Breast epithelium (tissue), 4 donors: ENCODE measurements at regions not wholly inside any gene's neighbourhood (a gene's known extent, or its start where the extent isn't known, plus 50 kb on each side); places are given as distances from the start of the nearest gene placed in this dataset.

Source experiments
- DNase-seq, 2 donors: peaks; one replicate each; pipeline ENCODE4 v3.0.0-alpha.2; 2019; ENCODE audit warnings: low spot score in 2 of 2
- H3K27ac ChIP-seq, 2 donors: fragments of 200-600 bp; sonication (generic) in 1 of 2; one replicate each; pipeline ENCODE4 v1.5.1; 2016 to 2019; ENCODE audit warnings: mild to moderate bottlenecking in 1 of 2
- H3K27me3 ChIP-seq, 2 donors: fragments of 200-600 bp; sonication (generic) in 1 of 2; one replicate each; pipeline versions ENCODE4 v1.5.1 to v1.6.0; 2017 to 2019; ENCODE audit warnings: control low read depth in 1 of 2, mild to moderate bottlenecking in 1 of 2
- H3K36me3 ChIP-seq: fragments of 200-600 bp; one replicate; pipeline ENCODE4 v1.5.1; 2019
- H3K4me1 ChIP-seq, 2 donors: fragments of 200-600 bp; sonication (generic); one replicate each; pipeline ENCODE4 v1.5.1; 2016 to 2019; ENCODE audit warnings: control low read depth in 1 of 2
- H3K4me3 ChIP-seq, 3 donors: fragments of 200-600 bp; sonication (generic); 1 replicate in 2 of 3; 2 replicates in 1 of 3; pipeline ENCODE4 v1.5.1; 2016 to 2019; ENCODE audit warnings: mild to moderate bottlenecking in 3 of 3, moderate library complexity in 2 of 3
- H3K9me3 ChIP-seq, 2 donors: fragments of 200-600 bp; sonication (generic) in 1 of 2; one replicate each; pipeline ENCODE4 v1.5.1; 2016 to 2019; ENCODE audit warnings: control low read depth in 1 of 2
- CTCF ChIP-seq, 3 donors: fragments of 450-650 bp; IDR thresholded peaks; one replicate each; pipeline ENCODE4 v1.5.1; 2016 to 2017; ENCODE audit warnings: antibody characterized with exemption in 3 of 3, mild to moderate bottlenecking in 3 of 3, moderate library complexity in 3 of 3
- POLR2A ChIP-seq: fragments of 450-650 bp; IDR thresholded peaks from one replicate; pipeline ENCODE4 v1.6.1; 2016; ENCODE audit warnings: antibody characterized with exemption, mild to moderate bottlenecking, moderate library complexity
- POLR2AphosphoS5 ChIP-seq, 3 donors: sonication (generic); formaldehyde crosslinking; IDR thresholded peaks; one replicate each; pipeline ENCODE4 v1.6.1; 2017; ENCODE audit warnings: antibody characterized with exemption in 3 of 3
- intact Hi-C: fragments of 100-400 bp; cut with DNase I; formaldehyde crosslinking; loops from one replicate; pipeline ENCODE4 v1.15.1; 2023; ENCODE audit warnings: low total_unique reads

- Histone ChIP-seq H3K4me1 (no peaks in the 10 kb centered on the region), H3K9me3 (no peaks in the 10 kb centered on the region), H3K27me3 (peaks cover 0 to 18% of the 10 kb centered on the region in 2 donors), H3K36me3 (no peaks in the 10 kb centered on the region), H3K27ac (no peak overlapping the region), H3K4me3 (no peak overlapping the region)
- no peak for DNase-seq
- intact Hi-C loops, result no loop called here
- TF ChIP-seq CTCF (IDR thresholded peaks at IDR 0.05) (no peak), POLR2AphosphoS5 (IDR thresholded peaks at IDR 0.05) (no peak), POLR2A (no peak)
These were observed 376.3 kb downstream of the MTX2 start for GRCh38 chr2:176645494-176645893.

- H3K27ac ChIP-seq, result no peak overlapping the region
- no peaks in the 10 kb centered on the region for H3K36me3 ChIP-seq
- intact Hi-C loops, result no loop called here
- H3K4me1 ChIP-seq, result no peaks in the 10 kb centered on the region
- DNase-seq, result no peak
- no peak overlapping the region for H3K4me3 ChIP-seq
- TF ChIP-seq POLR2AphosphoS5 (IDR thresholded peaks at IDR 0.05) (no peak), CTCF (IDR thresholded peaks at IDR 0.05) (no peak), POLR2A (no peak)
- H3K9me3 ChIP-seq, result no peaks in the 10 kb centered on the region
- peaks cover 0 to 12% of the 10 kb centered on the region in 2 donors for H3K27me3 ChIP-seq
These were observed 376.9 kb downstream of the MTX2 start for GRCh38 chr2:176646033-176646615.

GRCh38 chr2:176647325-176648165 is 378.3 kb downstream of the MTX2 start:
- no peaks in the 10 kb centered on the region for H3K36me3 ChIP-seq
- TF ChIP-seq POLR2AphosphoS5 (IDR thresholded peaks at IDR 0.05), result no peak
- no peak for TF ChIP-seq CTCF (IDR thresholded peaks at IDR 0.05)
- TF ChIP-seq POLR2A, result no peak
- no peaks in the 10 kb centered on the region for H3K4me1 ChIP-seq
- peaks cover 0 to 9% of the 10 kb centered on the region in 2 donors for H3K27me3 ChIP-seq
- intact Hi-C loops, result no loop called here
- H3K9me3 ChIP-seq, result no peaks in the 10 kb centered on the region
- H3K4me3 ChIP-seq, result no peak overlapping the region
- DNase-seq, result no peak
- no peak overlapping the region for H3K27ac ChIP-seq

GRCh38 chr2:176648700-176649297 is 379.6 kb downstream of the MTX2 start:
- no peak overlapping the region for H3K27ac ChIP-seq
- no peak for TF ChIP-seq CTCF (IDR thresholded peaks at IDR 0.05)
- no peak for TF ChIP-seq POLR2A
- TF ChIP-seq POLR2AphosphoS5 (IDR thresholded peaks at IDR 0.05), result no peak
- H3K27me3 ChIP-seq, result peaks cover 0 to 9% of the 10 kb centered on the region in 2 donors
- no peaks in the 10 kb centered on the region for H3K36me3 ChIP-seq
- intact Hi-C loops, result no loop called here
- no peaks in the 10 kb centered on the region for H3K9me3 ChIP-seq
- DNase-seq, result no peak
- H3K4me1 ChIP-seq, result no peaks in the 10 kb centered on the region
- H3K4me3 ChIP-seq, result no peak overlapping the region
